GM18508 (cell line): ENCODE measurements at regions not wholly inside any gene's neighbourhood (a gene's known extent, or its start where the extent isn't known, plus 50 kb on each side); places are given as distances from the start of the nearest gene placed in this dataset.

Experiments
- ATAC-seq: cut with Tn5 transposase; IDR thresholded peaks from one replicate; pipeline ENCODE4 v1.9.1; 2021; ENCODE audit warnings: moderate number of reproducible peaks; ENCODE audit not compliant: insufficient read depth, unreplicated experiment

DNA sequence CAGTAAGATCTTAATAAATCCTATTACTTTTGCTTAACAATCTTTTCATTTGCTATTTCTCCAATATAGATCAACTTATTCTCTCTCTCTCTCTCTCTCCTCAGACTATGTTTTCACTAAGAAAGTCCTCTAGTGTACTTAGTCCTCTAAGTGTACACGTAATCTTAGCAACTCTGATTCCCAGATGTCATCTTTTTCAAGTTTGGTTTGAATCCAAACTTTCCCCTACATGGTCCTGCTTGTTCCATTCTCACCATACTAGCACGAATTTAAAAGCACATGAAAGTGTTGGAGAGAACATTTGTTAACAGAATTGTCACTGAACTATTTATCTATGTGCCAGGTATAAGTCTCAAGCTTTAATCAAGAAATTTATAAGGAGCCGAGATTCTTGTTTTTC lies 202.9 kb downstream of the SPRY2 start:
- ATAC-seq = no peak

DNA sequence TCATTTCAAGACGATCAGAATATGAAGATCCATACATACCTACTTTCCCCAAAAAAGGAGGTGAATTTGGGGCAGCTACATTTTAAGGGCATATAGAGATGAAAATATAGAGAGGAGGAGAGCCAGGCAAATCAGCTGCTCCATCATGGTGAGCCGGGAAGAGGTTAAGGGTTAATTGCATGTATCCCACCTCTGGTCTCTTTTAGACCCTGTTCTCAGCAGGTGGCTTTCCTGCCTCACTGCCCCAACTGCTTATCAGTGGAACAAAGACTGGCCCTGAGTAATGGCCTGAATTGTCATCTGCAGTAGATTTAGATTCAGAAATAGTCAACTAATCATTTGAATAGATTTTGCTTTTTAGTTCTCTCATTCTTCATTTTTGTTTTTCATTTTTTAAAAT lies 206.6 kb downstream of the SPRY2 start:
- no peak for ATAC-seq

DNA sequence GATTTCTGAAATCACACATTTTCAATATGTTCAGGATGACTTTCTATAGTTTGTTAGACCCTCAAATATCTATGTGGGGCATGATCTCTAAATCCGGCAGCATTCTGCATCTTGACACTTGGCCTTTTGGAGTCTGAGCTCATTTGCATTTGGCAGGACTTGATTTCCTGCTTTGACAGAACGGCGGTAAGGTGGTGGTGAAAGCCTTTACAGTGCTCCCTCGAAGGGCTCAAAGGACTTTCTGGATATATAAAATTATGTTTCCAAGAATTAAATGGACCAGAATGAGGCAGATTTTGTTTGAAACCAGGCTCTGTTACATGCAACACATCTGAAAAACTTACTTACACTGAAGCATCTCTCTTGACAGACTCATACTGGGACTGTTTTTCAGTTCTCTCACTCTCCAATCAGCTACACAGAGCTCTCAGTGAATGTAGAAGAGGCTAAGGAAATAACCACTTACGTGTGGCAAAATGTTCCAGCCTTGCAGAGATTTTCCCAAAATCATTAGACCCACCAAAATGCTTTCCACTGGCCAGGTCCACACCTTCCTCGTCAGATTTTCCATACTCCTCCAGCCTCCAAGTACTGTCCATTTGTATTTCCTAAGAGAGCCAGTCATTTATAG lies 207.2 kb downstream of the SPRY2 start:
- ATAC-seq = no peak

DNA sequence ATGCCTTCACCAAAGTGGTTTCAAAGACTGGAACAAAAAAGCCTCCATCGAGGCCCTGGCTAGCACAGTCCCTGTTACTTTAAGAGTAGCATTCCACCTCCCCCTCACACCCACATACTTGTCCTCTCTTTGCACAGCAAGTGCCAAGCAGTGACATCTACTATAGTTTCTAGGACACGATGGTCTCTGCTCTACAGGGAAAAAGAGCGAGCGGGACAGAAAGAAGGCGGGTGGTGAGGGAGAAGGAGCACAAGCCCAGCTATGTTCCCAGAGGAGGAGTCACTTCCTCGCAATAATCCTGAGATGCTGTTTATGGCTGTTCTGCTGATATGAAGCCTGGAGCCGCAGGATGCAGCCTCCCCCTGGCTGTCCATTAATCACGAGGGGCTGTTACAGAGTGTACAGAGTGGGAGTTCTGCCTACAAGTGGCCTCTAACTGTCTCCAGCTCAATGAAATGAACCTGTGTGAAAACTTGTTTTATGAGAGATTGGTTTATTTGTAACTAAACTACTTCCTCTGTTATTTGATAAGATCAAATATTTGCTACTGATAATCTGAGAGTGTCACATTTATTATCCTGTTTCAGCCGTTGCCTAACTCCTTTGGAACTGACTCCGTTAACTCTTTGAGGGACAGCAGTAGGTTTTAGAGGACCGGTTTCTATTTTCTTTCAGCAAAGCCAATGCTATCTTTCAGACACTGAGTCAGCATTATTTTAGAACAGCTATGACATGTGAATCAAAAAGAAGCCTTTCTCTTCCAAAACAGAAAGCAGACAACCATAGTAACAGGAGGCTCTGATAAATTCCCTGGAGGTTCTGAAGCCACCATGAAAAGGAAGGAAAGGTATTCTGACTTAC lies 208.0 kb downstream of the SPRY2 start:
- no peak for ATAC-seq

DNA sequence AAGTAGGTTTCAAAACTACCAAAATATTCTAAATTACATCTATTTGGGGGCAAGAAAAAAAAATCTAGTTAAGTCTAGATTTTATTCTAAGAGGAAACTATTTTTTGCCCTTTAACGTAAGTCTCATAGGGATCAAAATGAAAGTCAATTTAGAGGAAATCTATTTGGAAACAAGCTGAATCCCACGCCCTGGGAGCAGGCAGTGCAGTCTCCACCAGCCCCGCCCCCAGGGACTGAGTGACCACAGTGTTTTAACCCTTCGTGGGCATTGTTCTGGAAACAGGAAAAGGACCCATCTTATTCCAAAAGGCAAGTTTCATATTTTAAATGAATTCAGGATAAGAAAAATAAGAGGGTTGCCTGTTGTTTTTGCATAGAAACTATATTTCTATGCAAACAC lies 209.7 kb downstream of the SPRY2 start:
- ATAC-seq = no peak

DNA sequence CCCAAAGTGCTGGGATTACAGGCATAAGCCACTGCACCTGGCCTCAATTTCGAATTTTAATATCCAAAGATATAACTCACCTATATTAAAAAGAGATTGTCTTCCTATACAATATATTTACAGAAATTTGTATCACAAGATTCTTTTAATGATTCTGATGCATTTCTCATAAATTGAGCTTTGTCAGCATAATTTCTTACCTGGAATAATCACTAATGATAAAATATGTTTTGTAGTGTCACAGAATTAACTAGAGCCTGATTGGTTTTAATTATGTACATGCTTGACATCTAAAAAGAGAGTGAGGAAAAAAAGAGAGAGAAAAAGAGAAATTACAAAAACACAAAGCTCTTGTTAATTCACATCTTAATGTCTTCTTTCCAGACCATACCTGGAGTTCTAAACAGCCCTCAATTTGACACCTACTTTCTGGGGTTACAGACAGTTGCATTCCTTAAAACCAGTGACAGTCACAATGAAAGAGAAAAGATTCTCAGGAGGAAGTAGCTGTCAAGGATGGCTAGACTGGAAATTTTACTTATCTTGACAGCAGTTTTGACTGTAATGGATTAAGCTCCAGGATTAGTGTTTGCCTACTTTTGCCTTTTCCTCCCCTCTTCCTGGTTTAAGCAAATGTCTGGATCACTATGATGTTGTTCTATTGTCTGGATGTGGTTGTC lies 214.4 kb downstream of the SPRY2 start:
- ATAC-seq = no peak

DNA sequence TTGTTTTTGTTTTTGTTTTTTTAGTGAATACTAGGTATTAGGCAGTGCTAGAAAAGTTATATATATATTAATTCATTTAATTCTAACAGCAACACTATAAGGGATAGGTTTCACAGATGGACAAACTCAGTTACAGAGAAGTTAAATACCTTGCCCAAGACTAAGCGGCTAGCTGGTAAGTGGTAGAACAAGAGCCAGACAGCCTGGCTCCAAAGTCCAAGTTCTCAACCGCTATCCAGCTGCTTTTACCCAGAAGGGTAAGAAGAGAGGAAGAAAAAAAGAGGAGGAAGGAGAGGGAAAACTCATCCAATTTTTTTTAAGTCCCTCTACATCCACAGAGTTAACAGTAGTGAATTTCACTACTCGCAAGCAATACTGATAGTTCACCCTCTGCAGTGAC lies 217.0 kb downstream of the SPRY2 start:
- ATAC-seq = no peak

DNA sequence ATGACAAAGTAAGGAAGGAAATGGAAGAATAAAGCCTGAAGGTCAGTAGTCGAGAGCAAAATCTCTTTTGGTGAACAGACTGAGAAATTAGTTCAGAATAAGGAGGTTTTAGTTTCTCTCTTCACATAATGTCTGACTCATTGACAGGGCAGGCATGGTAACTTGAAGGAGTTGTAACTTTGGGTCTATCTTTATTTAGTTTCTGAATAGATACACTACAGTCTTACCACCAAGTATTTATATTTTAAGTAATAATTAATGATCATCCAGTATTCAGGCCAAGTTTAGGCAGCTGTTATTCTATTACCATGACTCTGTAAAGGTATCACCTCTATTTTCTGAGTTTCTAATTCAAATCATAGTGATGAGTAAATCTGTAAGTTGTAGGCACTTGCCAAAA lies 219.9 kb downstream of the SPRY2 start:
- no peak for ATAC-seq

DNA sequence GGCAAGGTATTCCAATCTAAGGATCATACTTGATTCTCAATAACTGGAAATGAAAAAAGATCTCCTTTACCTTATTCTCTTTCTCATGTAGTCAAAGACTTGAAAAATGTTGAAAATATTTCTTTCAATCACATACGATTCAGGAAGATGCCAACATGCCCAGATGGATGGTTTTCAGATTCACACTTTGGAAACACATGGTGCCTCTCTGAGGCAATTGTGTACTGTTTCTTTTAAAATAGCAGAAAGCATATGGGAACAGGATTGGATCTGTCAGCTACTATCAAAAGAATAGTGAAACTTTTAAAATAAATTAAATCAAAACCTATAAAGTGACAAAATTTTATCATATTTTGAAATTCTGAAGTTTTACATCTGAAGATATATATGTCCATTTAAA lies 222.4 kb downstream of the SPRY2 start:
- no peak for ATAC-seq

DNA sequence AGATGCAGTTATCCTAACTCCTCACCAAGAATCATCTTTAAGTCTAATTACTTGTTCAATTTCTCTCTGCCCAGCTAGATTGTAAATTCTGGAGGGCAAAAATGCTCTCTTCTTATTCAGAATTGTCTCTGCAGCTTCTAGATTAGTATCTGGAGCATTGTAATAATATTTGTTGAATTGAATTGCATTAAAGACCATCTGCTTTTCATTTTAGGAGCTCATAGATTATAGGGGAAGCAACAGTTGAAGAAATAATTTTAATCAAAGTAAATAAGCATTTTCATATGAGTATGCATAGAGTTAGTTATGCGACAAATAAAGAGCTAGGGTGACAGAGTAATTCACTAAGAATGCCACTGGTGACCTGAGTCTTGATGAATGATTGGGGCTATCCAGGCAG lies 222.8 kb downstream of the SPRY2 start:
- no peak for ATAC-seq

DNA sequence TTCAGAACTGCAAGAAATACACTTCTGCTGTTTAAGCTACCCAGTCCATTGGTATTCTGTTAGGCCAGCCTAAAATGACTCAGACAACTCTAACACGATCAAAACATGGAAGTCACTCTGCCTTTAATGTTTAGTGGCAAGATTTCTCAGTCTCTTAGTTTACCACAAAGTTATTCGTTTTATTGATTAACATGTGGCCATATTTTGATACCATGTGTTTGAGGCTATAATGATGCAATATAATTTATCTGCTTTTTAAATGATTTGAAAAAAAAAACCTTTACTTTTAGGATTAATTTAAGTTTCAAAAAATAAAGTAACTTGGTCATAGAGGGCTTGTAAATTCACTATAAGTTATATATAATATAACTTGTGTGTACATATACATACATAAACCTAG lies 223.4 kb downstream of the SPRY2 start:
- no peak for ATAC-seq

DNA sequence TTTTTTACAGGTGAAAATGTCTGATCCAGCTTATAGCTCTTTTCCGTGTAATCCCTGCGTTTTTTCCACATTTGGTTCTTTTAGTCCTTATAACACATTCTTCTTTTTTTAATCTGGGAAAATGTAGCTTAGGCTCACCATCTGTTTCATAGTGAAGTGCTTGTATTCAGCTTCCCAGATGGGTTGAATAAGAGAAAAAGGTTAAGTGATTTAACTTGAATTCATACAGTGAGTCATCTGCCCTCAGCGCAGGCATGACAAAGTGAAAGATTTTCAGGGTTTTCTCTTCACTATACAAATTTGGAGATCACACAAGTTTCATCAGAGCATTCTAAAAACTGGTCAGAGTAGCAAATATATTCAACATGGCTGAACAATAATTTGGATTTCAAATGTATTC lies 224.8 kb downstream of the SPRY2 start:
- no peak for ATAC-seq

DNA sequence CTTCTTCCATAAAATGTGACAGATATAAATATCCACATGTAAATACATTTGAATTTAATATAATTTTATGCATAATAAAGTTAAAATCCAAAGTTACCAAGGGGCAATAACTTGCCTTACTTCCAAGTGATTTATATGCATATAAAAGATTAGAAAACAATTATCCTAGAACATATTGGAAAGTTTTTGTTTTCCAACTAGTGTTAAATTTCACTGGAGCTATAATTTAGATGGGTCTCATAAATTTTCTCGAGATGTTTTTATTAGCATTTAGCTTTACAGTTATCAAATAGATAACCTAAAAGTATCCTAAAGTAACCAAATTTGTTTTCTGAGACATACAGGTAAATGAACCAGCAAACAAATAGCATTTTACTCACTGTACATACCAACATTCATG lies 225.3 kb downstream of the SPRY2 start:
- no peak for ATAC-seq

DNA sequence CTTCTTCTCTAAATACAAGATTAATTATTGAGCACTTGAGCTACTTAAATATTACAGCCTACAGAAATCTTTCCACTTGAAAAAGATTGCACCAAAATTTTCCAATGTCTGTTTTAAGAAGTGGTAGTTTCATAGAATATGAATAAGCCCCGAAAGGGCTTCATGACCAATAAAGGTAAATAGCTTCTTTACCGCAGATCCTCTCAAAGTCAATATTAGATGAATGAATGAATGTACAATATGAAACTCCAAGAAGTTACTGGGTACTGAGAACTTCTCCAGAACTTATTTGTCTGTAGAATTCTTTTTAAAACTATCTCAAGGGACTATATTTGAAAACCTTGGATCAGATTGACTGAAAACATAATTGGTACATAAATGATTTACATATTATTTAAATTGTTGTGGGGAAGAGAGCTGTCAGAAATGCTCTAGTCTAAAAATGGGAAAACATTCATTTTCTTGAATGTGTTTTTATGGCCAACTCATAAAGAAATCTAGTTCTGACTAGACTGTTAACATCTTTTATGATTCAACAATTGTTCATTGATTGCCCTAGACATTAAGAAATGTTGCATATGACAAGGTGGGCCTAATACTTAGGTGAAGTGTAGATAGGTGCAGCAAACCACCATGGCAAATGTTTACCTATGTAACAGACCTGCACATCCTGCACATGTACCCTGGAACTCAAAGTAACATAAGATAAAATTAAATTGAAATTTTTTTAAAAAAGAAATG lies 227.0 kb downstream of the SPRY2 start:
- ATAC-seq = no peak

DNA sequence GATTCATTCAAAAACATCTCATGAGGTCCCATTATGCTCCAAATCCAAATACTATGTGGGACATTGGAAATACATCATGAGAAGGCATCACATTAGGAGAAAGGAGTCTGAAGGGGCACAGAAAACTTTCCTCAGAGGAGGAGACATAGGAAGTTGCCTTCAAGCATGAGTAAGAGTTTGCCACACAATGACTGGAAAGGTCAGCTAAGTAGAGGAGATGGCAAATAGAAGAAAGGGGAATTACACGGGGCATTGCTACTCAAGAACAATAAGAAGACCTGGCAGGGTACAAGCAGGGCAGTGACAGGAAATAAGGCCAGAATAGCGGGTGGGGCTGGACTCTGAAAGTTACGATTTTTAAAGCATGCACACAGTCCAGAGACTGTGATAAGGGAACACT lies 231.6 kb downstream of the SPRY2 start:
- no peak for ATAC-seq

DNA sequence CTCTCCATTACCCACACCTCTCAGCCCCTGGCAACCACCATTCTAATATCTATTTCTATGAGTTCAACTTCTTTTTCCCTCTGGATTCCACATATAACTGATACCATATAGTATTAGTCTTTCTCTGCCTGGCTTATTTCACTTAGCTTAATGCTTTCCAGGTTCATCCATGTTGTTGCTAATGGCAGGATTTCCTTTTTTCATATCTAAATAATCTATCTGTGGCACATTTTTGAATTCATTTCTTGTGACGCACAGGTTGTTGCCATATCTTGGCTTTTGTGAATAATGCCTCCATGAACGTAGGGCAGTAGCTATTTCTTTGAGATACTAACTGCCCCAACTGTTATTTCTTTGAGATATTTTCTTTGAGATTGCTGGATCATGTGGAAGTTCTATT lies 235.6 kb downstream of the SPRY2 start:
- ATAC-seq = no peak

DNA sequence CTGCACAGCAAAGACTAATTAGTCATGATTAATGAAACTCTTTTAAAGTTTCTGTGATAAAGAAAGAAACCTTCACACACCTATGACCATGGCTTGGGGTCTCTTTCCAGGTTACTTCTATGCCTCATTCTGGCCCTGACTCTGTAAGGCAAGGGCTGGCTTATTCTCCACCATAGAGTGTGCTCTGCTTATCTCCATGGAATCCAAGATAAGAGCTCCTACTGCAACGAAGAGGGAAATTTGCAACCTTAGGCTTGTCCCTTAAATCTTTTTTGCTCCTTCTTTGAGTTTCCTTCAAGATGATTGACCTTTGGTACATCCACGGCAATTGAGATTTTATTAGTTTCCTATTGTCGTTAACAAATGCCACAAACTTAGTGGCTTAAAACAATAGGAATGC lies 239.9 kb downstream of the SPRY2 start:
- ATAC-seq = no peak

DNA sequence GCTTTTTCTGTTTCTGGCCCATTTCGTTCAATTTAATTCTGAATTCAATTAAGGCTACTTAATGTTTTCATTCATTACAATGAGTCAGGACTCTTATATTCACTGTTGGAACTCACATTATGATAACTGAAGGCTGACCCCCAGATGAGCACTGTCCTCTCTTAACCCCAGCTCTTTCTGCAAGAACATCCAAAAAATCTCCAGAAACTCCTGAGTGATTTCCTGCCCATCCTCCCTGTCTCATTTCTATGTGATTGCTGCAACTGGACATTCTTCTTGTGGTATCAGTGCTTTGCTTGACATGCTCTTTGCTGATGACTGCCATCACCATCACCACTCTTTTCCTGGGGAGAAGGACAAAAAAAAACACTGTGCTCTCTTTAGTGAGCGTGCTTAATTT lies 240.3 kb downstream of the SPRY2 start:
- ATAC-seq = no peak

DNA sequence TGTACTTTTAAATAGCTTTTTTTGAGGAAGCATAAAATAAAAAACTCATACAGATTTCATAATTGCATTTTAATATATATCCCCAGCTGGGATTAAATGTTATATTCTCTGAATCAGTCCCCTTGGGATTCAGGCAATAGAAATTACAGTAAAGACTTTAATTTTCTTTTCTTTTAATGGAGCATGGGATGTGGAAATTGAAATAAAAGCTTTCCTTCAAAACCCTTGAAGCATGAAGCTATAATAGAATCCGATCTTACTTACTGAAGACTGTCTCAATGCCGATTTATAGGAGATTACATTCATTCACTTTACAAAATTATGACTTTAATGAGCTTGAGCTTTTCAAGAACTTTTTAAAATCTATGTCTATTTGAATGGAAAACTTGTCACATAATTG lies 243.4 kb downstream of the SPRY2 start:
- ATAC-seq = no peak

DNA sequence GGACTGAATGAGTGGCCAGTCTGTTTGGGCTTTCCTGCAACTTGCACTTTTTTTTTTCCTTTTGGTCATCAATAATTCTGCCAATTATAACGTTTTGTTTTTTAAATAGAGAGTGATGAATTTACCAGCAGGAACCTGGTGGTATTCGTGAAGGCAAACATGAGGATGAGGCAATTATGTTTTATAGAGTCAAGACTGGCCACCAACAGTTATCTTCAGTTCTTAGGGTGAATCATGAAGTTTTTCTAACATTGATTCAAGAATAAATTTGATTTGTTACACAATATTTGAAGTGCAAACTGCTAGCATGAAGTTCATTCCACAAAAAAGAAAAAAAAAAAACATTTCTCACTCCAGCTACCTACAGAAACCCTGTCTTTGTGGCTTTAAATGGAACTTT lies 244.5 kb downstream of the SPRY2 start:
- ATAC-seq = no peak

DNA sequence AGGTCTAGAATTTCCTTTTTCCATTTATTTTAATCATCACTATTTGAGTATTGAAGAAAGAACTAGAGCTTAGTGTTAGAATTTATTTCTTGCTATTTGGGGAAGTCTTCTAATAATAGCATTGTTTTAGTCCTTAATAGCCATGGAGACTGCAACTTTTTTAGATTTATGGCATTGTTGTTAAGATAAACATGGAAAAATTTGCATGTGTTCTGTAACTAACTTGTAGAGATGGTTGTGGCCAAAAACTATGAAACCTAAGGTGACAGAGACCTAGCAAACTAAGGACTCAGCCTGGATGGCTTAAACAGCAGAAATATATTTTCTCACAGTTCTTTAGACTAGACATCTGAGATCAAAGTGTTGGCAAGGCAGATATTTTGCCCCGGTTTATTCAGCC lies 246.4 kb downstream of the SPRY2 start:
- ATAC-seq = no peak
